Mesenchymal stem cell (in vitro differentiated cells and primary cell): ENCODE measurements at regions not wholly inside any gene's neighbourhood (a gene's known extent, or its start where the extent isn't known, plus 50 kb on each side); places are given as distances from the start of the nearest gene placed in this dataset.

Source experiments
- DNase-seq: peaks from one replicate; pipeline ENCODE4 v3.0.0-alpha.2; 2013
- H2AFZ ChIP-seq: one replicate; pipeline ENCODE4 v1.6.1; 2013; ENCODE audit warnings: low read depth, mild to moderate bottlenecking, control low read depth, inconsistent platforms, low read length, moderate library complexity
- H2AK5ac ChIP-seq: 2 replicates; pipeline ENCODE4 v1.6.1; 2013; ENCODE audit warnings: low read length, moderate library complexity, mild to moderate bottlenecking, inconsistent platforms; ENCODE audit not compliant: severe bottlenecking
- H2BK120ac ChIP-seq: one replicate; pipeline ENCODE4 v1.6.1; 2013; ENCODE audit warnings: low read depth, mild to moderate bottlenecking, inconsistent platforms, low read length, moderate library complexity
- H2BK12ac ChIP-seq, 2 experiments: one replicate each; pipeline ENCODE4 v1.6.1; 2013; ENCODE audit warnings: inconsistent platforms in 2 of 2, low read length in 2 of 2, mild to moderate bottlenecking in 2 of 2, moderate library complexity in 2 of 2, control low read depth in 1 of 2
- H2BK15ac ChIP-seq: one replicate; pipeline ENCODE4 v1.6.1; 2013; ENCODE audit warnings: mild to moderate bottlenecking, low read depth, inconsistent platforms; ENCODE audit not compliant: poor library complexity, severe bottlenecking
- H2BK5ac ChIP-seq: 2 replicates; pipeline ENCODE4 v1.6.1; 2013; ENCODE audit warnings: low read depth, mild to moderate bottlenecking, low read length, control low read depth, inconsistent platforms; ENCODE audit not compliant: poor library complexity, severe bottlenecking
- H3K14ac ChIP-seq, 2 experiments: one replicate each; pipeline ENCODE4 v1.6.1; 2013; ENCODE audit warnings: inconsistent platforms in 2 of 2, low read length in 2 of 2, control low read depth in 1 of 2, mild to moderate bottlenecking in 1 of 2, moderate library complexity in 1 of 2
- H3K18ac ChIP-seq, 2 experiments: one replicate each; pipeline ENCODE4 v1.6.1; 2013; ENCODE audit warnings: inconsistent platforms in 2 of 2, low read length in 2 of 2, control low read depth in 1 of 2, low read depth in 1 of 2, mild to moderate bottlenecking in 1 of 2
- H3K23ac ChIP-seq, 2 experiments: one replicate each; pipeline ENCODE4 v1.6.1; 2013; ENCODE audit warnings: inconsistent platforms in 2 of 2, low read length in 2 of 2, mild to moderate bottlenecking in 2 of 2, moderate library complexity in 2 of 2, control low read depth in 1 of 2
- H3K27ac ChIP-seq: 2 replicates; pipeline ENCODE4 v1.5.1; 2013; ENCODE audit warnings: mild to moderate bottlenecking, moderate library complexity, low read length, control low read depth, inconsistent platforms; ENCODE audit not compliant: poor library complexity, severe bottlenecking
- H3K27me3 ChIP-seq, 2 experiments: 2 replicates each; pipeline versions ENCODE4 v1.6.1 to v1.7.0; 2013; ENCODE audit warnings: low read length in 2 of 2, mild to moderate bottlenecking in 2 of 2, moderate library complexity in 2 of 2, control low read depth in 1 of 2, inconsistent platforms in 1 of 2; ENCODE audit not compliant: control insufficient read depth in 1 of 2, insufficient read depth in 1 of 2
- H3K36me3 ChIP-seq, 2 experiments: 2 replicates each; pipeline versions ENCODE4 v1.6.1 to v1.7.0; 2013; ENCODE audit warnings: low read length in 2 of 2, control low read depth in 1 of 2, inconsistent platforms in 1 of 2, low read depth in 1 of 2, mild to moderate bottlenecking in 1 of 2; ENCODE audit not compliant: insufficient read depth in 2 of 2, control insufficient read depth in 1 of 2
- H3K4ac ChIP-seq, 2 experiments: one replicate each; pipeline ENCODE4 v1.6.1; 2013; ENCODE audit warnings: inconsistent platforms in 2 of 2, low read length in 2 of 2, mild to moderate bottlenecking in 2 of 2, moderate library complexity in 2 of 2, control low read depth in 1 of 2, low read depth in 1 of 2
- H3K4me1 ChIP-seq: 2 replicates; pipeline ENCODE4 v1.6.1; 2013; ENCODE audit warnings: low read depth, low read length, control low read depth; ENCODE audit not compliant: control insufficient read depth, insufficient read depth
- H3K4me2 ChIP-seq: 2 replicates; pipeline ENCODE4 v1.6.1; 2013; ENCODE audit warnings: low read length, mild to moderate bottlenecking, inconsistent platforms; ENCODE audit not compliant: poor library complexity, severe bottlenecking
- H3K4me3 ChIP-seq, 2 experiments: 2 replicates each; pipeline versions ENCODE4 v1.5.1 to v1.7.0; 2013; ENCODE audit warnings: low read length in 2 of 2, mild to moderate bottlenecking in 2 of 2, control low read depth in 1 of 2, low read depth in 1 of 2; ENCODE audit not compliant: insufficient read depth in 1 of 2
- H3K79me1 ChIP-seq: replicated peaks from 2 replicates; pipeline ENCODE4 v1.6.1; 2013; ENCODE audit warnings: mild to moderate bottlenecking, control low read depth, low read length, inconsistent platforms; ENCODE audit not compliant: poor library complexity, severe bottlenecking
- H3K9ac ChIP-seq: 2 replicates; pipeline ENCODE4 v1.7.0; 2013; ENCODE audit warnings: mild to moderate bottlenecking, low read length, moderate library complexity
- H3K9me3 ChIP-seq: 2 replicates; pipeline ENCODE4 v1.7.0; 2013; ENCODE audit warnings: mild to moderate bottlenecking, low read length; ENCODE audit not compliant: control insufficient read depth
- H4K8ac ChIP-seq: one replicate; pipeline ENCODE4 v1.6.1; 2013; ENCODE audit warnings: inconsistent platforms, mild to moderate bottlenecking, low read length, moderate library complexity
- H4K91ac ChIP-seq: one replicate; pipeline ENCODE4 v1.6.1; 2013; ENCODE audit warnings: mild to moderate bottlenecking, low read length, inconsistent platforms
- WGBS: methylation state at CpG from one replicate; pipeline ENCODE4 v1.1.7; 2013; ENCODE audit warnings: mixed read lengths; 5-methylcytosine and 5-hydroxymethylcytosine counted together

DNA sequence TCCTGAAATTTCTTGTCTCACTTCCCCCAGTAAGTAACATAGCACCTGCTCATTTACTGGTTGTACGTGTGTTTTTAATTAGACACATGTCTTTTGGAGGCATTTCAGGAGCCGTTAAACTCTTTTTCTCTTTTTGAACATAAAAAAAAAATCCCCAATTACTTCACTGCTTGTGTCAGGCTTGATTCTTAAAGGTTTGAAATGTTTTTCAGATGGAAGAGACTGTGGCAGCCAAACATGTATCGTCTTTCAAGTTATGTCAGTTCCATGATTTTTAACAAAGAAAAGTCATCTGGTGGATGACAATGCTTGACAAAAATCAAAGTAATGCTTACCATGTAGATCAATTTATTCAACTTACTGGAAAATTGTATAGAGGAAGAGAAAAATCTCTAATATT lies 585.8 kb downstream of the GATA3 start:
- Histone ChIP-seq H3K18ac (no peak overlapping the region), H3K79me1 (no peaks in the 10 kb centered on the region), H3K36me3 (no peaks in the 10 kb centered on the region), H2BK5ac (no peak overlapping the region), H2BK120ac (no peak overlapping the region), H4K91ac (no peak overlapping the region), H3K4me2 (no peak overlapping the region), H2AFZ (no peak overlapping the region), H2BK15ac (no peak overlapping the region), H3K9ac (no peak overlapping the region), H3K27me3 (no peaks in the 10 kb centered on the region), H3K14ac (no peak overlapping the region), H2AK5ac (no peak overlapping the region), H3K4me1 (no peaks in the 10 kb centered on the region), H4K8ac (no peak overlapping the region), H3K9me3 (no peaks in the 10 kb centered on the region), H3K4me3 (no peak overlapping the region), H3K4ac (no peak overlapping the region), H3K27ac (no peak overlapping the region), H2BK12ac (no peak overlapping the region), H3K23ac (no peak overlapping the region)
- DNase-seq, result no peak
- 100% methylated on average over 2 of the region's 3 CpGs for WGBS

DNA sequence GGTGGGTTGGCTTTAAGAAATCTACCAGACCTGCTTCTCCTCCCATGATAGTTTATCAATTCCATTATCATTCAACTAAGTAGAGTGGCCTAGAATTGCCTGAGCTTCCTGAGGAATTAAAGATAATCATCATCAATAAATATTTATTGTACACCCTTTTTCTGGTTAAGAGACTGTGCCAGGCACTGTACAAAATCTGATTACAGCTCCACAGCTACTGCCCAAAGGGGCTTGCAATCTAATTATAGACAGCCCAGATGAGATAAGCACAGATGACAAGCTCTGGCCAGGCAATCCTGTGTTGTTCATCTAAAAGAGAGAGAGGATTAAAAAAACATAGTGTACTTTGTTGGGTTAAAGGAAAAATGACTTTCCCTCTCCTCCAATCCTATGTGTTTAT lies 586.4 kb downstream of the GATA3 start:
- no peak for DNase-seq

DNA sequence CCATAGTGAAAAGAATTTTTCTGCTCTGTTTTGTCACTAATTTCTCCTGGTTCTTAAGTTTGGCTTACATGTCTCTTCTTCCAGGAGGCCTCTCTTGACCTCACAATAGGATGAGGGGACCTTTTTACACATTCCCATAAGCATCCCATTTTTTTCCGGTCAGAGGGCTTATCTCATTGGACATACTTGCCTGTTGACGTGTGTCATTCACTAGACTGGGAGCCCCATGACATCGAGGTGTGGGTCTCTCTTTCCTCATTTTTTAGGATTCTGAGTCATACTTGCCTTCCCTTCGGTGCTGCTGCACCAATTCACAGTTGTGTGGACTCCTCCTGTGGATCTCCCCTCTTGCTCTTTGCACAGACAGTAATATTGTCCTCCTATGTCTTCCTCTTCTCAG lies 601.8 kb downstream of the GATA3 start:
- Histone ChIP-seq H4K91ac (no peak overlapping the region), H3K27ac (no peak overlapping the region), H3K18ac (no peak overlapping the region), H3K4ac (no peak overlapping the region), H2BK15ac (no peak overlapping the region), H2AFZ (no peak overlapping the region), H3K23ac (no peak overlapping the region), H3K4me1 (no peaks in the 10 kb centered on the region), H3K27me3 (no peaks in the 10 kb centered on the region), H3K79me1 (no peaks in the 10 kb centered on the region), H2AK5ac (no peak overlapping the region), H4K8ac (no peak overlapping the region), H3K4me3 (no peak overlapping the region), H3K9ac (no peak overlapping the region), H3K14ac (no peak overlapping the region), H2BK12ac (no peak overlapping the region), H3K9me3 (no peaks in the 10 kb centered on the region), H3K4me2 (no peak overlapping the region), H3K36me3 (no peaks in the 10 kb centered on the region), H2BK120ac (no peak overlapping the region), H2BK5ac (no peak overlapping the region)
- DNase-seq, result no peak
- WGBS, result 83% methylated on average over 4 of the region's 4 CpGs

More for the DNA sequence above, 586.4 kb downstream of the GATA3 start:
- no peak overlapping the region for H3K18ac ChIP-seq
- H3K4me3 ChIP-seq, result no peak overlapping the region
- H4K8ac ChIP-seq, result no peak overlapping the region
- no peaks in the 10 kb centered on the region for H3K36me3 ChIP-seq
- no peak overlapping the region for H2BK5ac ChIP-seq
- no peak overlapping the region for H3K4me2 ChIP-seq
- no peak overlapping the region for H4K91ac ChIP-seq
- H3K14ac ChIP-seq, result no peak overlapping the region
- no peak overlapping the region for H3K27ac ChIP-seq
- no peaks in the 10 kb centered on the region for H3K9me3 ChIP-seq
- no peaks in the 10 kb centered on the region for H3K27me3 ChIP-seq
- H2BK12ac ChIP-seq, result no peak overlapping the region
- H2AFZ ChIP-seq, result no peak overlapping the region
- no peak overlapping the region for H3K9ac ChIP-seq
- no peak overlapping the region for H2AK5ac ChIP-seq
- no peak overlapping the region for H3K23ac ChIP-seq
- no peaks in the 10 kb centered on the region for H3K4me1 ChIP-seq
- no peaks in the 10 kb centered on the region for H3K79me1 ChIP-seq
- H2BK15ac ChIP-seq, result no peak overlapping the region
- no peak overlapping the region for H2BK120ac ChIP-seq
- H3K4ac ChIP-seq, result no peak overlapping the region

DNA sequence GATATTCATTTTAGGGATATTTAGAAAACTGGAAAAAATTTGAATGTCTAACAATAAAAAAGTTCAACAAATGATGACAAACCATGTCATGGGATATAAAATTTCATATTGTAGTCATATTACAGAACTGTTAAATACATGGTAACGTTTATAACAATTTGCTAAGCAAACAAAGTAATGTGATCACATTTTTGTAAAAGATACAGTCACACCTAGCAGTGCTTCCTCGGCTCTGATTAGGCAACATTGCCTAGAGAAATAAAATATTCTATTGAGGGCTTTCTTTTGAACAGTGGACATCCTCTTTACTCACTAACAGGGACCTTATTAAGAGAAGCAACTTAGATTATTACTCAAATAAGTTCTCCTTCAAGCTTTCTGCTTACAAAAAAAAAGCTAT lies 605.5 kb downstream of the GATA3 start:
- Histone ChIP-seq H4K8ac (no peak overlapping the region), H3K4ac (no peak overlapping the region), H2BK12ac (no peak overlapping the region)

More for the DNA sequence above, 605.5 kb downstream of the GATA3 start:
- no peak overlapping the region for H2AFZ ChIP-seq
- no peak overlapping the region for H4K91ac ChIP-seq
- 80% methylated on average over 1 of the region's 2 CpGs for WGBS
- H3K4me3 ChIP-seq, result no peak overlapping the region
- DNase-seq, result no peak
- no peaks in the 10 kb centered on the region for H3K79me1 ChIP-seq
- H3K4me2 ChIP-seq, result no peak overlapping the region
- H3K4me1 ChIP-seq, result no peaks in the 10 kb centered on the region
- H3K14ac ChIP-seq, result no peak overlapping the region
- no peak overlapping the region for H2BK120ac ChIP-seq
- no peak overlapping the region for H3K23ac ChIP-seq
- no peaks in the 10 kb centered on the region for H3K9me3 ChIP-seq
- no peak overlapping the region for H3K27ac ChIP-seq
- no peak overlapping the region for H3K18ac ChIP-seq
- no peak overlapping the region for H2BK5ac ChIP-seq
- no peak overlapping the region for H2AK5ac ChIP-seq
- no peaks in the 10 kb centered on the region for H3K27me3 ChIP-seq
- no peak overlapping the region for H3K9ac ChIP-seq
- H2BK15ac ChIP-seq, result no peak overlapping the region
- H3K36me3 ChIP-seq, result no peaks in the 10 kb centered on the region
